GM13977 (cell line): ENCODE measurements at regions not wholly inside any gene's neighbourhood (a gene's known extent, or its start where the extent isn't known, plus 50 kb on each side); places are given as distances from the start of the nearest gene placed in this dataset.

Source experiments
- DNase-seq: peaks from one replicate; pipeline ENCODE4 v3.0.0; 2012; ENCODE audit warnings: low spot score
- in situ Hi-C: fragments of 300-500 bp; cut with MboI; formaldehyde crosslinking; loops from one replicate; pipeline ENCODE4 v1.12.0; 2022; ENCODE audit warnings: low sequenced_read_pairs, low pct_unique_long_range_greater_than_20kb, mixed read lengths, inconsistent platforms; ENCODE audit not compliant: unreplicated experiment
- TF ChIP-seq, protein P1 (sequence below): IDR thresholded peaks from 2 replicates; pipeline ENCODE4 v1.5.1; 2012; ENCODE audit warnings: mild to moderate bottlenecking, control low read depth; ENCODE audit not compliant: insufficient read depth; ENCODE audit errors: extremely low read depth, missing control alignments

DNA sequence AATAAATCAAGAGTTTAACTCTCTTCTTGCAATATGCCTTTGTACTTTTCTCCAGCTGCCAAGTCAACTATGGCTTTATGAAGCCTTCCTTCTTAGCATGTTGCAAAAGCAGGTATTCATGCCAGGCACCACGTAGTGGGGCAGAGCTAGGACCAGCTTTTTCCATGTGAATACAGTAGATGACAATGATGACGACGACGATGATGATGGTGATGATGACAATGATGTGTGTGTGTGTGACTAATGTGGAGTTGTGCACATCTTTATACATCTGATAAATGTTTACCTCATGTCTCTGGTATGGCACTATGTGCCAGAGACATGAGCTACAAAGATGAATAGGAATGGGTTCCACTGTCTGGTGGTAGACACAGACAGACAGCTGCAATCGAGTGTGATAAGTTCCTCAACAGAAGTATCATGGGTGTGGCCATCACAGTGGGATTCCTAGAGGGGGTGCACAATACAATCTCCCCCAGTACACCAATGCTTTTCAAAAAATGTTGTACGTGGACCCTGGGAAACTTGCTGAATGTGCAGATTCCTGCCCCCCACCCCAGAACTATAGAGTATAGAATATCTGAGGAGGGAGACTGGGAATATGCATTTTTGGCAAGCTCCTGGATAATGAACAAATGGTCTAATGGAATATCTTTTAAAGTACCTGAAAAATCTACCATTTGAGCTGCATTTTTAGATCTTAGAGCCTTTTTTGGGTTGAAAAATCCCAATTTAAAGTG lies 183.4 kb downstream of the ABCC12 start:
- TF ChIP-seq, protein P1, sequence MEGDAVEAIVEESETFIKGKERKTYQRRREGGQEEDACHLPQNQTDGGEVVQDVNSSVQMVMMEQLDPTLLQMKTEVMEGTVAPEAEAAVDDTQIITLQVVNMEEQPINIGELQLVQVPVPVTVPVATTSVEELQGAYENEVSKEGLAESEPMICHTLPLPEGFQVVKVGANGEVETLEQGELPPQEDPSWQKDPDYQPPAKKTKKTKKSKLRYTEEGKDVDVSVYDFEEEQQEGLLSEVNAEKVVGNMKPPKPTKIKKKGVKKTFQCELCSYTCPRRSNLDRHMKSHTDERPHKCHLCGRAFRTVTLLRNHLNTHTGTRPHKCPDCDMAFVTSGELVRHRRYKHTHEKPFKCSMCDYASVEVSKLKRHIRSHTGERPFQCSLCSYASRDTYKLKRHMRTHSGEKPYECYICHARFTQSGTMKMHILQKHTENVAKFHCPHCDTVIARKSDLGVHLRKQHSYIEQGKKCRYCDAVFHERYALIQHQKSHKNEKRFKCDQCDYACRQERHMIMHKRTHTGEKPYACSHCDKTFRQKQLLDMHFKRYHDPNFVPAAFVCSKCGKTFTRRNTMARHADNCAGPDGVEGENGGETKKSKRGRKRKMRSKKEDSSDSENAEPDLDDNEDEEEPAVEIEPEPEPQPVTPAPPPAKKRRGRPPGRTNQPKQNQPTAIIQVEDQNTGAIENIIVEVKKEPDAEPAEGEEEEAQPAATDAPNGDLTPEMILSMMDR = no peak
- in situ Hi-C loops = loop anchor here (25.0 kb wide), 1 partner anchor 115 kb away; no protein-coding TSS in a partner anchor
- no peak for DNase-seq

DNA sequence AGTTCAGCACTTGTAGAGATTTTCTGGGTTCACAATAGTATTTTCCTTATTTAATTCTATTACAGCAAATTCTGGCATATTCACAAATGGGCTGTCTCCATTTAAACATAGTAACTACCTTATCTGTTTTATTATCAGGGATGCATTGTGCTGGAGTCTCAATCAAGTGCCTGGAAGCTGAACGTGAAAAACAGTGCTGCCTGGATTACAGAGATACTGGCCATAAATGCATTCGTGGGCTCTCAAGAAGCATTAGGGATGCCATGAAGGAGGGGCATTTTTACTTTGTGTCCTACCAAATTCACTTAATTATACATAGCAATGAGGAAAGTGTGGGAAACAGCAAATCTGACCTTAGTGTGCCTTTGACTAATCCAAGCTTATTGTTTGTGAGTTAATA lies 184.6 kb downstream of the ABCC12 start:
- in situ Hi-C loops = loop anchor here (25.0 kb wide), 1 partner anchor 116 kb away; no protein-coding TSS in a partner anchor

GRCh38 chr16:47970291-47970931 lies 185.4 kb downstream of the ABCC12 start:
- in situ Hi-C loops = loop anchor here (25.0 kb wide), 1 partner anchor 117 kb away; no protein-coding TSS in a partner anchor
- TF ChIP-seq, protein P1 = no peak
- no peak for DNase-seq

More for the DNA sequence above, 184.6 kb downstream of the ABCC12 start:
- no peak for DNase-seq
- TF ChIP-seq, protein P1 = no peak

- TF ChIP-seq, protein P1 = no peak
Measured at GRCh38 chr16:47967374-47967773, 188.4 kb downstream of the ABCC12 start.

GRCh38 chr16:47966325-47966724 lies 189.5 kb downstream of the ABCC12 start:
- TF ChIP-seq, protein P1 = no peak
- in situ Hi-C loops = loop anchor here (25.0 kb wide), 1 partner anchor 121 kb away; no protein-coding TSS in a partner anchor
- DNase-seq = no peak

More at GRCh38 chr16:47967374-47967773, 188.4 kb downstream of the ABCC12 start:
- DNase-seq = no peak
- in situ Hi-C loops = loop anchor here (25.0 kb wide), 1 partner anchor 120 kb away; no protein-coding TSS in a partner anchor

GRCh38 chr16:47965439-47965838 lies 190.4 kb downstream of the ABCC12 start:
- no peak for DNase-seq
- TF ChIP-seq, protein P1 = no peak
- in situ Hi-C loops = loop anchor here (25.0 kb wide), 1 partner anchor 122 kb away; no protein-coding TSS in a partner anchor
